A172 (cell line): ENCODE measurements at regions not wholly inside any gene's neighbourhood (a gene's known extent, or its start where the extent isn't known, plus 50 kb on each side); places are given as distances from the start of the nearest gene placed in this dataset.
A peak's percentile ranks its signal among the peaks of the same experiment; 100 is the strongest.

ENCODE experiments used
- DNase-seq: peaks from one replicate; pipeline ENCODE4 v3.0.0-alpha.2; 2015; ENCODE audit warnings: low spot score

- DNase-seq = no peak
Measured at GRCh38 chr9:129383561-129384490, 205.8 kb upstream of the IER5L start.

- DNase-seq = no peak
Measured at GRCh38 chr9:129383019-129383560, 205.0 kb upstream of the IER5L start.

GRCh38 chr9:129382281-129383018, 204.4 kb upstream of the IER5L start:
- DNase-seq = no peak

- no peak for DNase-seq
Measured at GRCh38 chr9:129381481-129381957, 203.5 kb upstream of the IER5L start.

GRCh38 chr9:129380961-129381401, 202.9 kb upstream of the IER5L start:
- DNase-seq = no peak

- DNase-seq = no peak
Measured at GRCh38 chr9:129379886-129380285, 201.8 kb upstream of the IER5L start.

- no peak for DNase-seq
Measured at GRCh38 chr9:129379181-129379836, 201.2 kb upstream of the IER5L start.

GRCh38 chr9:129377931-129378661, 200.0 kb upstream of the IER5L start:
- no peak for DNase-seq

- no peak for DNase-seq
Measured at GRCh38 chr9:129377181-129377580, 199.1 kb upstream of the IER5L start.

- DNase-seq = no peak
Measured at GRCh38 chr9:129375845-129376244, 197.8 kb upstream of the IER5L start.

- DNase-seq = no peak
Measured at GRCh38 chr9:129374651-129375050, 196.6 kb upstream of the IER5L start.

- DNase-seq = no peak
Measured at GRCh38 chr9:129374231-129374630, 196.2 kb upstream of the IER5L start.

GRCh38 chr9:129373361-129373760, 195.3 kb upstream of the IER5L start:
- no peak for DNase-seq

- DNase-seq = no peak
Measured at GRCh38 chr9:129370770-129371169, 192.7 kb upstream of the IER5L start.

- DNase-seq = no peak
Measured at GRCh38 chr9:129368444-129368978, 190.4 kb upstream of the IER5L start.

- no peak for DNase-seq
Measured at GRCh38 chr9:129367287-129367686, 189.2 kb upstream of the IER5L start.

- DNase-seq = peak; percentile 40
Measured at GRCh38 chr9:129365196-129365595, 187.1 kb upstream of the IER5L start.

- DNase-seq = no peak
Measured at GRCh38 chr9:129363216-129363873, 185.3 kb upstream of the IER5L start.

- no peak for DNase-seq
Measured at GRCh38 chr9:129362287-129363000, 184.4 kb upstream of the IER5L start.

GRCh38 chr9:129361196-129361595, 183.1 kb upstream of the IER5L start:
- DNase-seq = no peak
